ENCODE measurements at regions not wholly inside any gene's neighbourhood (a gene's known extent, or its start where the extent isn't known, plus 50 kb on each side); places are given as distances from the start of the nearest gene placed in this dataset.
"Not testable (repeated sequence)": the region's sequence is repeated elsewhere in the genome, so short reads cannot be mapped to it uniquely, and the experiment has no call there.

DNA sequence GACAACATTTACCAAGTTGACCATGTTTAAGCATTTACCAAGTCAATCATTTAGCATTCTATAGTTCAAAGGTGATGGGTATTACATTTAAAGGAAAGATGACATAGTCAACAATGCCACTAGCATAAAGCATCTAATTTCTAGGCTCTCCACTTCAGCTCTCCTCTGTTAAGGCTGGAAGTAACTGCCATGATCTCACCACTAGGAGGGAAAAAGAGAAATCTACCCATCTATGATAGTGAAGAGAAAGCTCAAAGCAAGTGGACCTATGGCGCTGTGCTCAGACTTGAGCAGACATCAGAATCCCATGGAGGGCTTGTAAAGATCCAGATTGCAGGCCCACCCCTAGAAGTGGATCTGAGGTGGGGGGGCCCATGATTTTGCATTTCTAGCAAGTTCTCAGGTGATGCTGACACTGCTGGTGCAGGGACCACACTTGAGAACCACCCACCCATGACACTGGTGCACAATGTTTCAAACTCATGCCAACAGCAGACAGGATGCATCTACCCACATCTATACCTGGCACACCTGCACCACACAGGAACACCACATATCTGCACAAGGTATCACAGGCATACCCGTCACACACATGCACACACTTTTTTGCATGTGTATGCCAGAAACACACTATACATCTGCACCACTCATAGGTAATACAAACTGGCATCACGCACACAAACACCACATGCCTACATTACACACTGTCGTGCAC lies 392.9 kb upstream of the RUNX1 start:
- TF ChIP-seq, protein P1, sequence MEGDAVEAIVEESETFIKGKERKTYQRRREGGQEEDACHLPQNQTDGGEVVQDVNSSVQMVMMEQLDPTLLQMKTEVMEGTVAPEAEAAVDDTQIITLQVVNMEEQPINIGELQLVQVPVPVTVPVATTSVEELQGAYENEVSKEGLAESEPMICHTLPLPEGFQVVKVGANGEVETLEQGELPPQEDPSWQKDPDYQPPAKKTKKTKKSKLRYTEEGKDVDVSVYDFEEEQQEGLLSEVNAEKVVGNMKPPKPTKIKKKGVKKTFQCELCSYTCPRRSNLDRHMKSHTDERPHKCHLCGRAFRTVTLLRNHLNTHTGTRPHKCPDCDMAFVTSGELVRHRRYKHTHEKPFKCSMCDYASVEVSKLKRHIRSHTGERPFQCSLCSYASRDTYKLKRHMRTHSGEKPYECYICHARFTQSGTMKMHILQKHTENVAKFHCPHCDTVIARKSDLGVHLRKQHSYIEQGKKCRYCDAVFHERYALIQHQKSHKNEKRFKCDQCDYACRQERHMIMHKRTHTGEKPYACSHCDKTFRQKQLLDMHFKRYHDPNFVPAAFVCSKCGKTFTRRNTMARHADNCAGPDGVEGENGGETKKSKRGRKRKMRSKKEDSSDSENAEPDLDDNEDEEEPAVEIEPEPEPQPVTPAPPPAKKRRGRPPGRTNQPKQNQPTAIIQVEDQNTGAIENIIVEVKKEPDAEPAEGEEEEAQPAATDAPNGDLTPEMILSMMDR (IDR thresholded peaks at IDR 0.05), result no peak
- DNase-seq (ENCODE audit: low spot score) (no peak), ATAC-seq (ENCODE audit: low FRiP score) (no peak)

DNA sequence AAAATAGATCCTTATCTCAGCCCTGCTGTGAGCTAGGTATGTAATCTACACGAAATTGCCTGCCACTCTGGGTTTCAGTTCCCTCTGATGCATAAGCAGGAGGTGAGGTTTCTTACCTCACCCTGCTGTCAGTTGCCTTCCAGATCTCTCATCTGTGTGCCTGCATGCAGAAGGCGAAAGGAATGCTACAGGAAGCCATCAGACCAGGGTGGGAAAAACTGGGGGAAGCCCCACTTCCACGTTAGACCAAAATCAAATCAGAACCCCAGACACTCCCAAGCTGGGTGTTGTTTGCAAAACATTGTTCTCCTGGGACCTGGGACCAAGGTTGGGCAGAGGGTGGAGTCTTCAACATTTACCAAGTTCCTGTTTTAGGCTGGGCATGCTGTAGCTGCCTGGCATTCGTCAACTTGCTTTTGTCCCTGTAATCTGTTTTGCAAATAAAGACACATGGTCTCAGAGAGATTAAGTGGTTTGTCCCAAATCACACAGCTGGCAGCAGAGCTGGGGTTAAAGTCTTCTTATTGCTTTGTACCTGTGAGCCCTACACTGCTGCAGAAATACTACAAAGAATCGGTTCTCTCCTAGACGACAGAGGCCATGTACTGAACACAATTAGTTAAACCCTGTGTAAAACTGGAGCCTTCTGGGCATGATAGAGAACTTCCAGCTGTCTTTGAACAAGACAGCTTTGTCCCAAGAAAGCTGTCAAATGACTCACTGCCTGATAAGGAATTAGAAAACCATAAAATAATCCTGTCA lies 389.7 kb upstream of the RUNX1 start:
- ATAC-seq (ENCODE audit: low FRiP score) (peak; percentile 14), DNase-seq (ENCODE audit: low spot score) (no peak)
- TF ChIP-seq, protein P1 (IDR thresholded peaks at IDR 0.05), result no peak

DNA sequence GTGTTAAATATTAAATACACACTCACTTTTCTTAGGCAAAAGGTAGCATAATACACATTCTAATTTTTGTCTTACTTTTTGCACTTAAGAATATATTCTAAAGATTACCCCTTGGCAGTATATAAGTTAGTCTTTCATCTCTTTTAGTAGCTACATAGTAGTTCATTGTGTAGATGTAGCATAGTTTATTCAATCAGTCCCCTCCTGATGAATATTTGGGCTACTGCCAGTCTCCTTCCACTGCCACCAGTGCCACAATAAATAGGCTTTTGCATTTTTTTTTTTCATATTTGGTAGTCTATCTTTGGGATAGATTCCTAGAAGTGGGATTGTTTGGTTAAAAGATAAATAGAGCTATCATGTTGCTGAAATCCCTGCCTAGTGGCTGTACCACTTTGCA lies 388.8 kb upstream of the RUNX1 start:
- DNase-seq (ENCODE audit: low spot score) (no peak), ATAC-seq (ENCODE audit: low FRiP score) (no peak)
- TF ChIP-seq, protein P1 (IDR thresholded peaks at IDR 0.05), result no peak

DNA sequence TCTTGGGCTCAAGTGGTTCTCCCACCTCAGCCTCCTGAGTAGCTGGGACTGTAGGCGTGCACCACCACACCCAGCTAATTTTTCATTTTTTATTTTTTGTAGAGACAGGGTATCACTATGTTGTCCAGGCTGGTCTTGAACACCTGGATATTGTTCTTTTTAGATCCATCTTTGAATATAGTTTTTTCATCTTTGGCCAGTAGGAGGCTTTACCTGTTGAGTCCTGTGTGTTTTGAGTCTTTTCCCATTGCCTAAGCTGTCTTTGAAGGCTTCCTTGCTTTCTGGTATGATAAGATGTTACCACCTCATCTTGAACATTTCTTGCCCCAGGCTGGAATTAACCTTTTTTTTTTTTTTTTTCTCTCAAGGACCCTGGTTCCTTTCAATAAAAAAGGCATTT lies 387.8 kb upstream of the RUNX1 start:
- TF ChIP-seq, protein P1 (IDR thresholded peaks at IDR 0.05), result no peak
- DNase-seq (ENCODE audit: low spot score) (no peak), ATAC-seq (ENCODE audit: low FRiP score) (no peak)

DNA sequence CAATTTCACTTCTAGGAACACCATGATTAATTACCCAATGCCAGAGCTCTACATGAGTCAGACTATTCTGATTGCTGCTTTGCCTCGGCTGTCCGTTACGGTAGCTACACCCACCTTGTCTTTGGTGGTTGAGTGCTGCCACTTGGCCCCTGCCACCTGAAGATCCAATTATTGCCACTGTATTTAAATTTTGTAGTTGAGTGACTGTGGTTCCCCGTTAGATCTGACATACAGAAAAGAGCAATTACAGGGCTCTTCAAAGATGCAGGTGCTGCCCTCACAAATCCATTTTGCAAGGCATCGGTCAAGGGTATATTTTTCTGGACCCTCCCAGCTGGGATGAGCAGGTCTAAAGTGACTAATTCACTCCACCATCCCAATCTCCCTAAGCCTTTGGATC lies 383.5 kb upstream of the RUNX1 start:
- DNase-seq (ENCODE audit: low spot score); ATAC-seq (ENCODE audit: low FRiP score): not testable (repeated sequence)

DNA sequence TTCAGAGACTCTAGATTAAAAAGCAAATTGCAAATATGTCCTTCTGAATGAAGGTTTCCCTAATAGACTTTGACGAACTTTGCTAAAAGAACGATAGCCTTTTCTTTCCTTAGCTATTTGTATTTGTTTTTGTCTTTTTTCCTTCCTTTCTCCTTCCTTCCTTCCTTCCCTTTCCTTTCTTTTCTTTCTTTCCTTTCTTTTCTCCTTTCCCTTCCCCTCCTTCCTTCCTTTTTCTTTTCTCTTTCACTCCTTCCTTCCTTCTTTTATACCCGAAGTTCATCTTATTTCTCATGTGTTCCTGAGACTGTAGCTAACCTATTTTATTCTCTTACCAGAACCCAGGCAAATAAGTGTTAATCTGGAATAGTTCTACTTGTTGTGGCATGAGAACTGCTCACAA lies 381.2 kb upstream of the RUNX1 start:
- DNase-seq (ENCODE audit: low spot score) (no peak), ATAC-seq (ENCODE audit: low FRiP score) (no peak)
- TF ChIP-seq, protein P1 (IDR thresholded peaks at IDR 0.05), result no peak

DNA sequence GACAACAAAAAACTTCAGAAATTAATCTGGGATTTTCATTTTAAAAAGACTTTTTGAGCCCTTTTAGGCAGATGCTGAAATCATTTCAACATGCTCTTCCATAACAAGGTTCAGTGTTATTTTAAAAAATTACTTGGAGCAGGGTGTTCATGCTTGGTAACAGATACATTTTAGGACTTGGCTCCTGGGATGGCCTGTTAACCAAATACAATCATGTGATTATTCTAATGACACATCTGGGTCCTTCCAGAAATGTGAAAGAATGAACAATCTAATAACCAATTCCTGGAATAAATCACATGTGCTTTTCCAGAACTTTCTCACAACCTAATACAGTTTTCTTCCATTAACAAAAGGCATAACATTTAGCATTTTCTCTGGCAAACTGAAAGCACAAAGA lies 379.8 kb upstream of the RUNX1 start:
- TF ChIP-seq, protein P1 (IDR thresholded peaks at IDR 0.05), result no peak
- DNase-seq (ENCODE audit: low spot score) (no peak), ATAC-seq (ENCODE audit: low FRiP score) (no peak)
